A673 (cell line): ENCODE measurements at regions not wholly inside any gene's neighbourhood (a gene's known extent, or its start where the extent isn't known, plus 50 kb on each side); places are given as distances from the start of the nearest gene placed in this dataset.

Experiments used
- CTCF ChIP-seq: fragments of 300-800, 200-600 bp; sonication (generic); conservative IDR thresholded peaks from 2 replicates; pipeline ENCODE4 v1.5.1; 2017; ENCODE audit warnings: low read depth, mild to moderate bottlenecking, antibody characterized with exemption, low read length, moderate library complexity, mixed read lengths
- EZH2 ChIP-seq: fragments of 200-600 bp; sonication (generic); IDR thresholded peaks from 2 replicates; pipeline ENCODE4 v1.6.1; 2017; ENCODE audit warnings: borderline replicate concordance, low read depth, mild to moderate bottlenecking, mixed read lengths, antibody characterized with exemption, low read length; ENCODE audit not compliant: poor library complexity, severe bottlenecking

GRCh38 chrX:94524867-94525266, 850.9 kb downstream of the FAM133A start:
- TF ChIP-seq CTCF: 0 out of 2 replicates have a peak, but pooled peaks have one; percentile 20
- no peak for TF ChIP-seq EZH2
